Neural cell (in vitro differentiated cells): ENCODE measurements at regions not wholly inside any gene's neighbourhood (a gene's known extent, or its start where the extent isn't known, plus 50 kb on each side); places are given as distances from the start of the nearest gene placed in this dataset.

Source experiments
- H2AFZ ChIP-seq: fragments of 200-600, 300-800 bp; sonication (generic), shearing (Covaris generic); 2 replicates; pipeline ENCODE4 v1.6.0; 2014; ENCODE audit warnings: low read depth, mild to moderate bottlenecking, antibody characterized with exemption, low read length, moderate library complexity
- H3F3A ChIP-seq: fragments of 200-600 bp; shearing (Covaris generic); 2 replicates; pipeline ENCODE4 v1.6.1; 2016; ENCODE audit warnings: mild to moderate bottlenecking, moderate library complexity, mixed read lengths, antibody characterized with exemption, low read length; ENCODE audit not compliant: insufficient read depth, poor library complexity, severe bottlenecking
- H3K27ac ChIP-seq: fragments of 200-600, 300-800 bp; sonication (generic), shearing (Covaris generic); 2 replicates; pipeline ENCODE4 v1.5.1; 2014; ENCODE audit warnings: mild to moderate bottlenecking, low read length, moderate library complexity
- H3K27me3 ChIP-seq: fragments of 300-800, 200-600 bp; sonication (generic), shearing (Covaris generic); 2 replicates; pipeline ENCODE4 v1.6.0; 2014; ENCODE audit warnings: mild to moderate bottlenecking, low read depth, low read length, moderate library complexity; ENCODE audit not compliant: insufficient read depth
- H3K36me3 ChIP-seq: fragments of 300-800, 200-600 bp; sonication (generic), shearing (Covaris generic); 2 replicates; pipeline ENCODE4 v1.5.1; 2014; ENCODE audit warnings: mild to moderate bottlenecking, antibody characterized with exemption, low read length, moderate library complexity; ENCODE audit not compliant: insufficient read depth
- H3K4me2 ChIP-seq: fragments of 300-800, 200-600 bp; sonication (generic), shearing (Covaris generic); 2 replicates; pipeline ENCODE4 v1.6.0; 2014; ENCODE audit warnings: mild to moderate bottlenecking, low read length
- H3K4me3 ChIP-seq: fragments of 300-800, 200-600 bp; sonication (generic), shearing (Covaris generic); 2 replicates; pipeline ENCODE4 v1.5.1; 2014; ENCODE audit warnings: mild to moderate bottlenecking, low read length, moderate library complexity
- H3K79me2 ChIP-seq: fragments of 200-600 bp; shearing (Covaris generic); replicated peaks from 2 replicates; pipeline ENCODE4 v1.6.0; 2014; ENCODE audit warnings: mild to moderate bottlenecking, low read length, moderate library complexity; ENCODE audit not compliant: insufficient read depth
- H3K9ac ChIP-seq: fragments of 300-800, 200-600 bp; sonication (generic), shearing (Covaris generic); 2 replicates; pipeline ENCODE4 v1.6.1; 2016; ENCODE audit warnings: mild to moderate bottlenecking, low read length, mixed read lengths
- H3K9me2 ChIP-seq: fragments of 200-600 bp; shearing (Covaris generic); 2 replicates; pipeline ENCODE4 v1.6.1; 2016; ENCODE audit warnings: mild to moderate bottlenecking, low read length, mixed read lengths; ENCODE audit not compliant: insufficient read depth
- H3K9me3 ChIP-seq: fragments of 200-600, 300-800 bp; sonication (generic), shearing (Covaris generic); 2 replicates; pipeline ENCODE4 v1.6.1; 2016; ENCODE audit warnings: mild to moderate bottlenecking, mixed run types, low read length, moderate library complexity, mixed read lengths
- H4K20me1 ChIP-seq: fragments of 200-600 bp; shearing (Covaris generic); 2 replicates; pipeline ENCODE4 v1.6.1; 2016; ENCODE audit warnings: mild to moderate bottlenecking, mixed run types; ENCODE audit not compliant: insufficient read depth
- CTCF ChIP-seq: fragments of 450-650 bp; IDR thresholded peaks from 2 replicates; pipeline ENCODE4 v1.5.1; 2014; ENCODE audit warnings: antibody characterized with exemption, mild to moderate bottlenecking, moderate library complexity; ENCODE audit not compliant: poor library complexity, severe bottlenecking
- EP300 ChIP-seq: fragments of 450-650 bp; conservative IDR thresholded peaks from 2 replicates; pipeline ENCODE4 v1.6.1; 2014; ENCODE audit warnings: antibody characterized with exemption, mild to moderate bottlenecking, moderate library complexity; ENCODE audit not compliant: poor library complexity, severe bottlenecking
- EZH2 ChIP-seq: fragments of 200-600, 300-800 bp; shearing (Covaris generic), sonication (generic); IDR thresholded peaks from 2 replicates; pipeline ENCODE4 v1.6.1; 2014; ENCODE audit warnings: antibody characterized with exemption, low read length, borderline replicate concordance, mild to moderate bottlenecking; ENCODE audit not compliant: insufficient read depth, poor library complexity, severe bottlenecking
- MXI1 ChIP-seq: fragments of 450-650 bp; conservative IDR thresholded peaks from 2 replicates; pipeline ENCODE4 v1.6.1; 2014; ENCODE audit warnings: antibody characterized with exemption, mild to moderate bottlenecking; ENCODE audit not compliant: poor library complexity, severe bottlenecking
- POLR2AphosphoS5 ChIP-seq: IDR thresholded peaks from 2 replicates; pipeline ENCODE4 v1.6.1; 2012
- RAD21 ChIP-seq: fragments of 450-650 bp; conservative IDR thresholded peaks from 2 replicates; pipeline ENCODE4 v1.6.1; 2014; ENCODE audit warnings: antibody characterized with exemption, mild to moderate bottlenecking, moderate library complexity
- REST ChIP-seq: IDR thresholded peaks from 2 replicates; pipeline ENCODE4 v1.6.1; 2012; ENCODE audit warnings: borderline replicate concordance
- SMC3 ChIP-seq: fragments of 450-650 bp; conservative IDR thresholded peaks from 2 replicates; pipeline ENCODE4 v1.6.1; 2014; ENCODE audit warnings: antibody characterized with exemption, mild to moderate bottlenecking, moderate library complexity; ENCODE audit not compliant: poor library complexity
- TAF1 ChIP-seq: IDR thresholded peaks from 2 replicates; pipeline ENCODE4 v1.6.1; 2012; ENCODE audit warnings: low read depth

GRCh38 chr6:22145823-22146677 is 150.8 kb downstream of the PRL start:
- no peak overlapping the region for H2AFZ ChIP-seq
- peak overlapping the region; percentile 48 for H3K9ac ChIP-seq
- no peaks in the 10 kb centered on the region for H3K27me3 ChIP-seq
- H4K20me1 ChIP-seq = no peaks in the 10 kb centered on the region
- no peaks in the 10 kb centered on the region for H3K9me3 ChIP-seq
- peak overlapping the region; percentile 46 for H3K4me3 ChIP-seq
- H3K79me2 ChIP-seq = peaks cover 28% of the 10 kb centered on the region
- H3F3A ChIP-seq = peaks cover 5% of the 10 kb centered on the region
- peak overlapping the region; percentile 77 for H3K27ac ChIP-seq
- H3K4me2 ChIP-seq = peak overlapping the region; percentile 56
- no peaks in the 10 kb centered on the region for H3K36me3 ChIP-seq
- TF ChIP-seq SMC3 (peak; percentile 82), CTCF (peak; percentile 82), POLR2AphosphoS5 (peak; percentile 24), EZH2 (no peak), REST (peak; percentile 70), EP300 (no peak), MXI1 (no peak), RAD21 (peak; percentile 84), TAF1 (no peak)
- H3K9me2 ChIP-seq = no peaks in the 10 kb centered on the region

GRCh38 chr6:22146678-22146930 is 150.2 kb downstream of the PRL start:
- Histone ChIP-seq H2AFZ (no peak overlapping the region), H4K20me1 (no peaks in the 10 kb centered on the region), H3K36me3 (no peaks in the 10 kb centered on the region), H3K4me3 (peak overlapping the region; percentile 36), H3K9ac (peak overlapping the region; percentile 46), H3K79me2 (peaks cover 28% of the 10 kb centered on the region), H3K27me3 (no peaks in the 10 kb centered on the region), H3K4me2 (no peak overlapping the region), H3F3A (peaks cover 5% of the 10 kb centered on the region), H3K9me3 (no peaks in the 10 kb centered on the region), H3K9me2 (no peaks in the 10 kb centered on the region), H3K27ac (peak overlapping the region; percentile 77)
- no peak for TF ChIP-seq SMC3
- TF ChIP-seq EZH2 = no peak
- TF ChIP-seq REST = no peak
- no peak for TF ChIP-seq EP300
- TF ChIP-seq TAF1 = no peak
- no peak for TF ChIP-seq MXI1
- TF ChIP-seq RAD21 = no peak
- no peak for TF ChIP-seq CTCF
- TF ChIP-seq POLR2AphosphoS5 = no peak
